GM23338 (cell line): ENCODE measurements at regions not wholly inside any gene's neighbourhood (a gene's known extent, or its start where the extent isn't known, plus 50 kb on each side); places are given as distances from the start of the nearest gene placed in this dataset.

Experiments used
- ATAC-seq: fragments of 200-7000 bp; cut with Tn5 transposase; 3 replicates; pipeline ENCODE4 v1.9.1; 2020
- DNase-seq: peaks from one replicate; pipeline ENCODE4 v3.0.0-alpha.2; 2015; ENCODE audit warnings: low spot score
- H2AFZ ChIP-seq: fragments of 200-600 bp; sonication (generic); 2 replicates; pipeline ENCODE4 v1.8.0; 2016; ENCODE audit warnings: antibody characterized with exemption, mild to moderate bottlenecking, moderate library complexity
- H3F3A ChIP-seq: fragments of 200-600 bp; sonication (generic); replicated peaks from 2 replicates; pipeline ENCODE4 v1.8.0; 2017; ENCODE audit warnings: antibody characterized with exemption, mixed run types, low read depth
- H3K27ac ChIP-seq: fragments of 200-600 bp; sonication (generic); 2 replicates; pipeline ENCODE4 v1.6.1; 2016; ENCODE audit warnings: low read depth
- H3K27me3 ChIP-seq: fragments of 200-600 bp; sonication (generic); 2 replicates; pipeline ENCODE4 v1.8.0; 2016; ENCODE audit warnings: mild to moderate bottlenecking, mixed run types, moderate library complexity; ENCODE audit not compliant: insufficient read depth
- H3K36me3 ChIP-seq: fragments of 200-600 bp; sonication (generic); 2 replicates; pipeline ENCODE4 v1.8.0; 2016; ENCODE audit warnings: mild to moderate bottlenecking; ENCODE audit not compliant: insufficient read depth
- H3K4me1 ChIP-seq: fragments of 200-600 bp; sonication (generic); 2 replicates; pipeline ENCODE4 v1.8.0; 2016; ENCODE audit warnings: mild to moderate bottlenecking, moderate library complexity; ENCODE audit not compliant: insufficient read depth
- H3K4me2 ChIP-seq: fragments of 200-600 bp; sonication (generic); 2 replicates; pipeline ENCODE4 v1.7.1; 2017; ENCODE audit warnings: mixed run types
- H3K4me3 ChIP-seq: fragments of 200-600 bp; sonication (generic); 2 replicates; pipeline ENCODE4 v1.6.1; 2016; ENCODE audit warnings: mixed run types
- H3K79me2 ChIP-seq: fragments of 200-600 bp; sonication (generic); replicated peaks from 2 replicates; pipeline ENCODE4 v1.8.0; 2017; ENCODE audit warnings: mild to moderate bottlenecking; ENCODE audit not compliant: insufficient read depth
- H3K9me2 ChIP-seq: fragments of 200-600 bp; sonication (generic); 2 replicates; pipeline ENCODE4 v1.8.0; 2017; ENCODE audit not compliant: insufficient read depth
- H4K20me1 ChIP-seq: fragments of 200-600 bp; sonication (generic); replicated peaks from 2 replicates; pipeline ENCODE4 v1.8.0; 2017; ENCODE audit warnings: mild to moderate bottlenecking; ENCODE audit not compliant: insufficient read depth
- H3K27ac Mint-ChIP-seq: 2 replicates; pipeline ENCODE4 v1.8.0; 2020; ENCODE audit warnings: inconsistent platforms, mild to moderate bottlenecking, moderate library complexity, mixed read lengths
- H3K27me3 Mint-ChIP-seq: 3 replicates; pipeline ENCODE4 v1.8.0; 2022; ENCODE audit warnings: low read depth, mild to moderate bottlenecking, moderate library complexity, mixed read lengths, inconsistent platforms; ENCODE audit not compliant: insufficient read depth, poor library complexity
- H3K36me3 Mint-ChIP-seq: 3 replicates; pipeline ENCODE4 v1.8.0; 2021; ENCODE audit warnings: low read depth, mild to moderate bottlenecking, inconsistent platforms, moderate library complexity, mixed read lengths
- H3K4me1 Mint-ChIP-seq: 3 replicates; pipeline ENCODE4 v1.8.0; 2020; ENCODE audit warnings: mild to moderate bottlenecking, inconsistent platforms, mixed read lengths
- H3K4me3 Mint-ChIP-seq: 3 replicates; pipeline ENCODE4 v1.8.0; 2021; ENCODE audit warnings: moderate library complexity, mild to moderate bottlenecking, inconsistent platforms, mixed read lengths
- H3K9me3 Mint-ChIP-seq: 3 replicates; pipeline ENCODE4 v1.8.0; 2020; ENCODE audit warnings: moderate library complexity, mild to moderate bottlenecking, inconsistent platforms, mixed read lengths
- CREB1 ChIP-seq: fragments of 250-450 bp; sonication (Bioruptor Pico); IDR thresholded peaks from 2 replicates; pipeline ENCODE4 v1.5.0; 2020; ENCODE audit warnings: low read depth, mild to moderate bottlenecking, moderate library complexity
- EZH2 ChIP-seq: fragments of 200-600 bp; sonication (generic); IDR thresholded peaks from one replicate; pipeline ENCODE4 v1.8.0; 2017; ENCODE audit warnings: antibody characterized with exemption, mild to moderate bottlenecking, low read depth; ENCODE audit not compliant: unreplicated experiment
- EZH2phosphoT487 ChIP-seq: fragments of 200-600 bp; sonication (generic); IDR thresholded peaks from one replicate; pipeline ENCODE4 v1.8.1; 2018; ENCODE audit warnings: antibody characterized with exemption; ENCODE audit not compliant: unreplicated experiment
- JUNB ChIP-seq: IDR thresholded peaks from one replicate; pipeline ENCODE4 v1.6.1; 2016; ENCODE audit warnings: antibody characterized with exemption; ENCODE audit not compliant: unreplicated experiment
- NANOG ChIP-seq: IDR thresholded peaks from 2 replicates; pipeline ENCODE4 v1.6.1; 2016; ENCODE audit warnings: antibody characterized with exemption, borderline replicate concordance
- POLR2AphosphoS5 ChIP-seq: IDR thresholded peaks from 2 replicates; pipeline ENCODE4 v1.6.1; 2016; ENCODE audit warnings: antibody characterized with exemption, low read depth
- STAT1 ChIP-seq: IDR thresholded peaks from one replicate; pipeline ENCODE4 v1.6.1; 2016; ENCODE audit warnings: antibody characterized with exemption; ENCODE audit not compliant: unreplicated experiment
- ZNF114 ChIP-seq: fragments of 250-450 bp; sonication (Bioruptor Pico); IDR thresholded peaks from 2 replicates; pipeline ENCODE4 v1.5.0; 2020; ENCODE audit warnings: mild to moderate bottlenecking, moderate library complexity
- ZNF331 ChIP-seq: fragments of 250-450 bp; sonication (Bioruptor Pico); IDR thresholded peaks from 2 replicates; pipeline ENCODE4 v1.5.0; 2020; ENCODE audit warnings: low read depth, mild to moderate bottlenecking, moderate library complexity
- TF ChIP-seq, protein P1 (sequence below), 2 experiments: fragments of 200-600 bp in 1 of 2; sonication (generic) in 1 of 2; conservative IDR thresholded peaks; 2 replicates each; pipeline versions ENCODE4 v1.5.1 to v1.6.1; 2016 to 2017; ENCODE audit warnings: antibody characterized with exemption in 2 of 2, low read depth in 2 of 2, mild to moderate bottlenecking in 2 of 2, moderate library complexity in 1 of 2
- TF ChIP-seq, protein P2 (sequence below): IDR thresholded peaks from 2 replicates; pipeline ENCODE4 v1.6.1; 2016; ENCODE audit warnings: antibody characterized with exemption
- TF ChIP-seq, protein P3 (sequence below): fragments of 250-450 bp; sonication (Bioruptor Pico); IDR thresholded peaks from 2 replicates; pipeline ENCODE4 v1.5.0; 2020; ENCODE audit warnings: mild to moderate bottlenecking, moderate library complexity
- TF ChIP-seq, protein P4 (sequence below): IDR thresholded peaks from one replicate; pipeline ENCODE4 v1.6.1; 2018; ENCODE audit warnings: antibody characterized with exemption; ENCODE audit not compliant: unreplicated experiment

DNA sequence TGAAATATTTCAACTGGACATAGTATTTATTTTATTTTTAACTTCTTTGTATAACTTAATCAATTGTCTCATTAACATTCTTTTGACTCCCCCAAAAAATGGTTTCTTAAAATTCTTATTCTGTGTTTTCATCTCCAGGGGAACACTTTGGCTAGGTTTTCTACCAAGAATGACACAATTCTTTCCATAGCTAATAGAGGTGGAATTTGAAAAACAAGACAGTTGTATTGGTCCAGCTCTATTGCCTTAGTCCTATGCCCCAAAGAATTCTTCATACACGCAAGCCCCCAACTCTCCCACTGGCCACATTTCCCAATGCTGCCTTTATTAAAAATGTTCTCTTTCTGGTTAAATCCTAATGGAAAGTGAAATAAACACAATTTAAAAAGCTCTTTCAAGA lies 104.7 kb upstream of the PKDCC start:
- Histone ChIP-seq H3K79me2 (no peaks in the 10 kb centered on the region), H3K27ac (no peak overlapping the region), H3K4me1 (peaks cover 23% of the 10 kb centered on the region), H3K36me3 (no peaks in the 10 kb centered on the region), H2AFZ (no peak overlapping the region), H3K4me3 (no peak overlapping the region), H4K20me1 (no peaks in the 10 kb centered on the region), H3K4me2 (no peak overlapping the region), H3F3A (peaks cover 6% of the 10 kb centered on the region; the same call in 1 of the 2 replicates), H3K9me2 (peaks cover 11% of the 10 kb centered on the region; the same call in 1 of the 2 replicates), H3K27me3 (peaks cover 8% of the 10 kb centered on the region; the same call in 1 of the 2 replicates)
- H3K4me3 Mint-ChIP-seq = no peak overlapping the region
- TF ChIP-seq ZNF331 (CRISPR knock-in tag) (no peak), NANOG (no peak), JUNB (no peak), EZH2phosphoT487 (no peak), POLR2AphosphoS5 (no peak), STAT1 (no peak), EZH2 (no peak), CREB1 (CRISPR knock-in tag) (no peak), ZNF114 (CRISPR knock-in tag) (no peak)
- TF ChIP-seq, protein P1, sequence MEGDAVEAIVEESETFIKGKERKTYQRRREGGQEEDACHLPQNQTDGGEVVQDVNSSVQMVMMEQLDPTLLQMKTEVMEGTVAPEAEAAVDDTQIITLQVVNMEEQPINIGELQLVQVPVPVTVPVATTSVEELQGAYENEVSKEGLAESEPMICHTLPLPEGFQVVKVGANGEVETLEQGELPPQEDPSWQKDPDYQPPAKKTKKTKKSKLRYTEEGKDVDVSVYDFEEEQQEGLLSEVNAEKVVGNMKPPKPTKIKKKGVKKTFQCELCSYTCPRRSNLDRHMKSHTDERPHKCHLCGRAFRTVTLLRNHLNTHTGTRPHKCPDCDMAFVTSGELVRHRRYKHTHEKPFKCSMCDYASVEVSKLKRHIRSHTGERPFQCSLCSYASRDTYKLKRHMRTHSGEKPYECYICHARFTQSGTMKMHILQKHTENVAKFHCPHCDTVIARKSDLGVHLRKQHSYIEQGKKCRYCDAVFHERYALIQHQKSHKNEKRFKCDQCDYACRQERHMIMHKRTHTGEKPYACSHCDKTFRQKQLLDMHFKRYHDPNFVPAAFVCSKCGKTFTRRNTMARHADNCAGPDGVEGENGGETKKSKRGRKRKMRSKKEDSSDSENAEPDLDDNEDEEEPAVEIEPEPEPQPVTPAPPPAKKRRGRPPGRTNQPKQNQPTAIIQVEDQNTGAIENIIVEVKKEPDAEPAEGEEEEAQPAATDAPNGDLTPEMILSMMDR (conservative IDR thresholded peaks at IDR 0.05; ENCODE audit: low read depth in 2 of 2) = no peak
- TF ChIP-seq, protein P2, sequence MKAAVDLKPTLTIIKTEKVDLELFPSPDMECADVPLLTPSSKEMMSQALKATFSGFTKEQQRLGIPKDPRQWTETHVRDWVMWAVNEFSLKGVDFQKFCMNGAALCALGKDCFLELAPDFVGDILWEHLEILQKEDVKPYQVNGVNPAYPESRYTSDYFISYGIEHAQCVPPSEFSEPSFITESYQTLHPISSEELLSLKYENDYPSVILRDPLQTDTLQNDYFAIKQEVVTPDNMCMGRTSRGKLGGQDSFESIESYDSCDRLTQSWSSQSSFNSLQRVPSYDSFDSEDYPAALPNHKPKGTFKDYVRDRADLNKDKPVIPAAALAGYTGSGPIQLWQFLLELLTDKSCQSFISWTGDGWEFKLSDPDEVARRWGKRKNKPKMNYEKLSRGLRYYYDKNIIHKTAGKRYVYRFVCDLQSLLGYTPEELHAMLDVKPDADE = no peak
- TF ChIP-seq, protein P3, sequence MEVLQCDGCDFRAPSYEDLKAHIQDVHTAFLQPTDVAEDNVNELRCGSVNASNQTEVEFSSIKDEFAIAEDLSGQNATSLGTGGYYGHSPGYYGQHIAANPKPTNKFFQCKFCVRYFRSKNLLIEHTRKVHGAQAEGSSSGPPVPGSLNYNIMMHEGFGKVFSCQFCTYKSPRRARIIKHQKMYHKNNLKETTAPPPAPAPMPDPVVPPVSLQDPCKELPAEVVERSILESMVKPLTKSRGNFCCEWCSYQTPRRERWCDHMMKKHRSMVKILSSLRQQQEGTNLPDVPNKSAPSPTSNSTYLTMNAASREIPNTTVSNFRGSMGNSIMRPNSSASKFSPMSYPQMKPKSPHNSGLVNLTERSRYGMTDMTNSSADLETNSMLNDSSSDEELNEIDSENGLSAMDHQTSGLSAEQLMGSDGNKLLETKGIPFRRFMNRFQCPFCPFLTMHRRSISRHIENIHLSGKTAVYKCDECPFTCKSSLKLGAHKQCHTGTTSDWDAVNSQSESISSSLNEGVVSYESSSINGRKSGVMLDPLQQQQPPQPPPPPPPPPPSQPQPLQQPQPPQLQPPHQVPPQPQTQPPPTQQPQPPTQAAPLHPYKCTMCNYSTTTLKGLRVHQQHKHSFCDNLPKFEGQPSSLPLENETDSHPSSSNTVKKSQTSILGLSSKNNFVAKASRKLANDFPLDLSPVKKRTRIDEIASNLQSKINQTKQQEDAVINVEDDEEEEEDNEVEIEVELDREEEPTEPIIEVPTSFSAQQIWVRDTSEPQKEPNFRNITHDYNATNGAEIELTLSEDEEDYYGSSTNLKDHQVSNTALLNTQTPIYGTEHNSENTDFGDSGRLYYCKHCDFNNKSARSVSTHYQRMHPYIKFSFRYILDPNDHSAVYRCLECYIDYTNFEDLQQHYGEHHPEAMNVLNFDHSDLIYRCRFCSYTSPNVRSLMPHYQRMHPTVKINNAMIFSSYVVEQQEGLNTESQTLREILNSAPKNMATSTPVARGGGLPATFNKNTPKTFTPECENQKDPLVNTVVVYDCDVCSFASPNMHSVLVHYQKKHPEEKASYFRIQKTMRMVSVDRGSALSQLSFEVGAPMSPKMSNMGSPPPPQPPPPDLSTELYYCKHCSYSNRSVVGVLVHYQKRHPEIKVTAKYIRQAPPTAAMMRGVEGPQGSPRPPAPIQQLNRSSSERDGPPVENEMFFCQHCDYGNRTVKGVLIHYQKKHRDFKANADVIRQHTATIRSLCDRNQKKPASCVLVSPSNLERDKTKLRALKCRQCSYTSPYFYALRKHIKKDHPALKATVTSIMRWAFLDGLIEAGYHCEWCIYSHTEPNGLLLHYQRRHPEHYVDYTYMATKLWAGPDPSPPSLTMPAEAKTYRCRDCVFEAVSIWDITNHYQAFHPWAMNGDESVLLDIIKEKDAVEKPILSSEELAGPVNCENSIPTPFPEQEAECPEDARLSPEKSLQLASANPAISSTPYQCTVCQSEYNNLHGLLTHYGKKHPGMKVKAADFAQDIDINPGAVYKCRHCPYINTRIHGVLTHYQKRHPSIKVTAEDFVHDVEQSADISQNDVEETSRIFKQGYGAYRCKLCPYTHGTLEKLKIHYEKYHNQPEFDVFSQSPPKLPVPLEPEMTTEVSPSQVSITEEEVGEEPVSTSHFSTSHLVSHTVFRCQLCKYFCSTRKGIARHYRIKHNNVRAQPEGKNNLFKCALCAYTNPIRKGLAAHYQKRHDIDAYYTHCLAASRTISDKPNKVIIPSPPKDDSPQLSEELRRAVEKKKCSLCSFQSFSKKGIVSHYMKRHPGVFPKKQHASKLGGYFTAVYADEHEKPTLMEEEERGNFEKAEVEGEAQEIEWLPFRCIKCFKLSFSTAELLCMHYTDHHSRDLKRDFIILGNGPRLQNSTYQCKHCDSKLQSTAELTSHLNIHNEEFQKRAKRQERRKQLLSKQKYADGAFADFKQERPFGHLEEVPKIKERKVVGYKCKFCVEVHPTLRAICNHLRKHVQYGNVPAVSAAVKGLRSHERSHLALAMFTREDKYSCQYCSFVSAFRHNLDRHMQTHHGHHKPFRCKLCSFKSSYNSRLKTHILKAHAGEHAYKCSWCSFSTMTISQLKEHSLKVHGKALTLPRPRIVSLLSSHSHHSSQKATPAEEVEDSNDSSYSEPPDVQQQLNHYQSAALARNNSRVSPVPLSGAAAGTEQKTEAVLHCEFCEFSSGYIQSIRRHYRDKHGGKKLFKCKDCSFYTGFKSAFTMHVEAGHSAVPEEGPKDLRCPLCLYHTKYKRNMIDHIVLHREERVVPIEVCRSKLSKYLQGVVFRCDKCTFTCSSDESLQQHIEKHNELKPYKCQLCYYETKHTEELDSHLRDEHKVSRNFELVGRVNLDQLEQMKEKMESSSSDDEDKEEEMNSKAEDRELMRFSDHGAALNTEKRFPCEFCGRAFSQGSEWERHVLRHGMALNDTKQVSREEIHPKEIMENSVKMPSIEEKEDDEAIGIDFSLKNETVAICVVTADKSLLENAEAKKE = no peak
- TF ChIP-seq, protein P4, sequence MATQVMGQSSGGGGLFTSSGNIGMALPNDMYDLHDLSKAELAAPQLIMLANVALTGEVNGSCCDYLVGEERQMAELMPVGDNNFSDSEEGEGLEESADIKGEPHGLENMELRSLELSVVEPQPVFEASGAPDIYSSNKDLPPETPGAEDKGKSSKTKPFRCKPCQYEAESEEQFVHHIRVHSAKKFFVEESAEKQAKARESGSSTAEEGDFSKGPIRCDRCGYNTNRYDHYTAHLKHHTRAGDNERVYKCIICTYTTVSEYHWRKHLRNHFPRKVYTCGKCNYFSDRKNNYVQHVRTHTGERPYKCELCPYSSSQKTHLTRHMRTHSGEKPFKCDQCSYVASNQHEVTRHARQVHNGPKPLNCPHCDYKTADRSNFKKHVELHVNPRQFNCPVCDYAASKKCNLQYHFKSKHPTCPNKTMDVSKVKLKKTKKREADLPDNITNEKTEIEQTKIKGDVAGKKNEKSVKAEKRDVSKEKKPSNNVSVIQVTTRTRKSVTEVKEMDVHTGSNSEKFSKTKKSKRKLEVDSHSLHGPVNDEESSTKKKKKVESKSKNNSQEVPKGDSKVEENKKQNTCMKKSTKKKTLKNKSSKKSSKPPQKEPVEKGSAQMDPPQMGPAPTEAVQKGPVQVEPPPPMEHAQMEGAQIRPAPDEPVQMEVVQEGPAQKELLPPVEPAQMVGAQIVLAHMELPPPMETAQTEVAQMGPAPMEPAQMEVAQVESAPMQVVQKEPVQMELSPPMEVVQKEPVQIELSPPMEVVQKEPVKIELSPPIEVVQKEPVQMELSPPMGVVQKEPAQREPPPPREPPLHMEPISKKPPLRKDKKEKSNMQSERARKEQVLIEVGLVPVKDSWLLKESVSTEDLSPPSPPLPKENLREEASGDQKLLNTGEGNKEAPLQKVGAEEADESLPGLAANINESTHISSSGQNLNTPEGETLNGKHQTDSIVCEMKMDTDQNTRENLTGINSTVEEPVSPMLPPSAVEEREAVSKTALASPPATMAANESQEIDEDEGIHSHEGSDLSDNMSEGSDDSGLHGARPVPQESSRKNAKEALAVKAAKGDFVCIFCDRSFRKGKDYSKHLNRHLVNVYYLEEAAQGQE = no peak
- peaks cover 14% of the 10 kb centered on the region for H3K27me3 Mint-ChIP-seq
- H3K36me3 Mint-ChIP-seq = peaks cover 3% of the 10 kb centered on the region; the same call in 1 of the 3 replicates
- ATAC-seq (no peak), DNase-seq (no peak)
- H3K4me1 Mint-ChIP-seq = peaks cover 48% of the 10 kb centered on the region
- no peaks in the 10 kb centered on the region; the same call in 2 of the 3 replicates for H3K9me3 Mint-ChIP-seq
- no peak overlapping the region for H3K27ac Mint-ChIP-seq
